NT2/D1 (cell line): ENCODE measurements at regions not wholly inside any gene's neighbourhood (a gene's known extent, or its start where the extent isn't known, plus 50 kb on each side); places are given as distances from the start of the nearest gene placed in this dataset.

Source experiments
- DNase-seq: peaks from one replicate; pipeline ENCODE4 v3.0.0-alpha.2; 2011; ENCODE audit warnings: low read depth, low spot score
- H3K27me3 ChIP-seq: 2 replicates; pipeline ENCODE4 v1.6.0; 2011; ENCODE audit warnings: mild to moderate bottlenecking; ENCODE audit not compliant: insufficient read length, insufficient read depth
- H3K36me3 ChIP-seq: 2 replicates; pipeline ENCODE4 v1.6.1; 2011; ENCODE audit warnings: mild to moderate bottlenecking, low read length, mixed read lengths; ENCODE audit not compliant: insufficient read depth, insufficient read length
- H3K4me1 ChIP-seq: 2 replicates; pipeline ENCODE4 v1.5.1; 2011; ENCODE audit not compliant: insufficient read depth, insufficient read length
- H3K4me3 ChIP-seq: 2 replicates; pipeline ENCODE4 v1.5.1; 2011; ENCODE audit warnings: low read depth; ENCODE audit not compliant: insufficient read length
- H3K9ac ChIP-seq: 2 replicates; pipeline ENCODE4 v1.6.0; 2011; ENCODE audit warnings: low read depth; ENCODE audit not compliant: insufficient read length
- H3K9me3 ChIP-seq: 2 replicates; pipeline ENCODE4 v1.5.1; 2011; ENCODE audit warnings: mild to moderate bottlenecking, low read length; ENCODE audit not compliant: insufficient read depth
- SUZ12 ChIP-seq: IDR thresholded peaks from 2 replicates; pipeline ENCODE4 v1.6.1; 2011; ENCODE audit not compliant: insufficient read length, insufficient read depth; ENCODE audit errors: extremely low read depth
- YY1 ChIP-seq: IDR thresholded peaks from 2 replicates; pipeline ENCODE4 v1.6.1; 2011; ENCODE audit not compliant: insufficient read length, insufficient read depth
- ZNF274 ChIP-seq: IDR thresholded peaks from 2 replicates; pipeline ENCODE4 v1.6.1; 2011; ENCODE audit warnings: mild to moderate bottlenecking, low read depth, low read length

GRCh38 chrX:69102612-69103194 lies 62.5 kb downstream of the PJA1 start:
- Histone ChIP-seq H3K9ac (no peak overlapping the region), H3K27me3 (no peaks in the 10 kb centered on the region), H3K4me1 (peaks cover 6% of the 10 kb centered on the region), H3K4me3 (no peak overlapping the region), H3K9me3 (no peaks in the 10 kb centered on the region), H3K36me3 (no peaks in the 10 kb centered on the region)
- no peak for DNase-seq
- TF ChIP-seq YY1 = no peak

- no peaks in the 10 kb centered on the region for H3K36me3 ChIP-seq
- H3K9me3 ChIP-seq = no peaks in the 10 kb centered on the region
- DNase-seq = no peak
- no peak overlapping the region for H3K4me3 ChIP-seq
- peaks cover 6% of the 10 kb centered on the region for H3K4me1 ChIP-seq
- TF ChIP-seq SUZ12 (no peak), ZNF274 (no peak), YY1 (no peak)
- H3K27me3 ChIP-seq = no peaks in the 10 kb centered on the region
- no peak overlapping the region for H3K9ac ChIP-seq
Observed at GRCh38 chrX:69101683-69102251, 63.5 kb downstream of the PJA1 start.

- Histone ChIP-seq H3K4me3 (no peak overlapping the region), H3K27me3 (no peaks in the 10 kb centered on the region), H3K9ac (no peak overlapping the region), H3K4me1 (peaks cover 6% of the 10 kb centered on the region), H3K9me3 (no peaks in the 10 kb centered on the region), H3K36me3 (no peaks in the 10 kb centered on the region)
- no peak for DNase-seq
- TF ChIP-seq ZNF274 (no peak), SUZ12 (no peak), YY1 (no peak)
Observed at GRCh38 chrX:69100478-69100877, 64.8 kb downstream of the PJA1 start.

GRCh38 chrX:69097451-69098236 lies 67.6 kb downstream of the PJA1 start:
- Histone ChIP-seq H3K4me3 (no peak overlapping the region), H3K36me3 (no peaks in the 10 kb centered on the region), H3K4me1 (peaks cover 12% of the 10 kb centered on the region), H3K9me3 (no peaks in the 10 kb centered on the region), H3K9ac (no peak overlapping the region), H3K27me3 (peaks cover 6% of the 10 kb centered on the region)
- no peak for DNase-seq
- TF ChIP-seq YY1 (no peak), ZNF274 (no peak), SUZ12 (no peak)

GRCh38 chrX:69096963-69097362 lies 68.3 kb downstream of the PJA1 start:
- no peak overlapping the region for H3K9ac ChIP-seq
- TF ChIP-seq ZNF274 (no peak), YY1 (no peak), SUZ12 (no peak)
- no peaks in the 10 kb centered on the region for H3K9me3 ChIP-seq
- DNase-seq = no peak
- peaks cover 6% of the 10 kb centered on the region for H3K27me3 ChIP-seq
- peaks cover 12% of the 10 kb centered on the region for H3K4me1 ChIP-seq
- H3K36me3 ChIP-seq = no peaks in the 10 kb centered on the region
- H3K4me3 ChIP-seq = no peak overlapping the region

GRCh38 chrX:69094977-69095669 lies 70.1 kb downstream of the PJA1 start:
- no peak overlapping the region for H3K9ac ChIP-seq
- TF ChIP-seq YY1 (no peak), ZNF274 (no peak), SUZ12 (no peak)
- DNase-seq = no peak
- H3K4me1 ChIP-seq = peaks cover 8% of the 10 kb centered on the region
- H3K9me3 ChIP-seq = no peaks in the 10 kb centered on the region
- no peaks in the 10 kb centered on the region for H3K36me3 ChIP-seq
- peaks cover 6% of the 10 kb centered on the region for H3K27me3 ChIP-seq
- no peak overlapping the region for H3K4me3 ChIP-seq

GRCh38 chrX:69093960-69094871 lies 71.0 kb downstream of the PJA1 start:
- Histone ChIP-seq H3K9ac (no peak overlapping the region), H3K9me3 (no peaks in the 10 kb centered on the region), H3K27me3 (peaks cover 6% of the 10 kb centered on the region), H3K36me3 (no peaks in the 10 kb centered on the region), H3K4me3 (no peak overlapping the region), H3K4me1 (peaks cover 9% of the 10 kb centered on the region)
- TF ChIP-seq YY1 (no peak), SUZ12 (no peak), ZNF274 (no peak)
- DNase-seq = peak; percentile 59
